DOHH2 (cell line): ENCODE measurements at regions not wholly inside any gene's neighbourhood (a gene's known extent, or its start where the extent isn't known, plus 50 kb on each side); places are given as distances from the start of the nearest gene placed in this dataset.

Experiments
- H3F3A ChIP-seq: fragments of 200-600 bp; sonication (generic), shearing (Covaris generic); 2 replicates; pipeline ENCODE4 v1.6.0; 2016; ENCODE audit warnings: antibody characterized with exemption, mild to moderate bottlenecking; ENCODE audit not compliant: control insufficient read depth, insufficient read depth
- H3K27ac ChIP-seq: fragments of 200-600 bp; sonication (generic); 2 replicates; pipeline ENCODE4 v1.5.1; 2014; ENCODE audit warnings: low read depth, mild to moderate bottlenecking, low read length, moderate library complexity
- H3K27me3 ChIP-seq: fragments of 200-600 bp; sonication (generic); 2 replicates; pipeline ENCODE4 v1.6.1; 2014; ENCODE audit warnings: mild to moderate bottlenecking, low read length, mixed read lengths; ENCODE audit not compliant: control insufficient read depth
- H3K36me3 ChIP-seq: fragments of 200-600 bp; sonication (generic); 2 replicates; pipeline ENCODE4 v1.6.1; 2014; ENCODE audit warnings: mild to moderate bottlenecking, low read length, moderate library complexity, mixed read lengths; ENCODE audit not compliant: control insufficient read depth
- H3K4me1 ChIP-seq: fragments of 200-600 bp; sonication (generic); 2 replicates; pipeline ENCODE4 v1.6.1; 2014; ENCODE audit warnings: mild to moderate bottlenecking, low read length, mixed read lengths; ENCODE audit not compliant: control insufficient read depth
- H3K4me2 ChIP-seq: fragments of 200-600 bp; sonication (generic); 2 replicates; pipeline ENCODE4 v1.6.0; 2014; ENCODE audit warnings: mild to moderate bottlenecking, low read length, moderate library complexity
- H3K4me3 ChIP-seq: fragments of 200-600 bp; sonication (generic); 2 replicates; pipeline ENCODE4 v1.5.1; 2014; ENCODE audit warnings: mild to moderate bottlenecking, low read length, mixed read lengths
- H3K79me2 ChIP-seq: fragments of 200-600 bp; sonication (generic); 2 replicates; pipeline ENCODE4 v1.6.1; 2014; ENCODE audit warnings: mild to moderate bottlenecking, low read length, mixed read lengths; ENCODE audit not compliant: control insufficient read depth
- H3K9me2 ChIP-seq: fragments of 200-600 bp; sonication (generic); replicated peaks from 2 replicates; pipeline ENCODE4 v1.6.1; 2014; ENCODE audit warnings: mild to moderate bottlenecking, low read length, mixed read lengths; ENCODE audit not compliant: control insufficient read depth
- H3K9me3 ChIP-seq: fragments of 200-600 bp; sonication (generic); 2 replicates; pipeline ENCODE4 v1.6.1; 2014; ENCODE audit warnings: antibody characterized with exemption, low read length, mixed read lengths; ENCODE audit not compliant: control insufficient read depth, insufficient read depth
- H4K20me1 ChIP-seq: fragments of 200-600 bp; sonication (generic); 2 replicates; pipeline ENCODE4 v1.6.0; 2014; ENCODE audit warnings: low read depth, mild to moderate bottlenecking, antibody characterized with exemption, low read length, moderate library complexity; ENCODE audit not compliant: control insufficient read depth, insufficient read depth
- CTCF ChIP-seq: fragments of 200-600 bp; sonication (generic); IDR thresholded peaks from one replicate; pipeline ENCODE4 v1.5.1; 2014; ENCODE audit warnings: antibody characterized with exemption, mild to moderate bottlenecking, low read depth, low read length; ENCODE audit not compliant: poor library complexity, severe bottlenecking
- EZH2phosphoT487 ChIP-seq: fragments of 200-600 bp; sonication (generic); IDR thresholded peaks from 2 replicates; pipeline ENCODE4 v1.6.1; 2017; ENCODE audit warnings: borderline replicate concordance, mild to moderate bottlenecking, antibody characterized with exemption, low read length, moderate library complexity, mixed read lengths

GRCh38 chr2:187232749-187233148, 215.3 kb downstream of the CALCRL start:
- no peak overlapping the region for H3K27ac ChIP-seq
- no peak overlapping the region for H3K4me2 ChIP-seq
- H3K9me3 ChIP-seq: no peaks in the 10 kb centered on the region
- TF ChIP-seq EZH2phosphoT487 (no peak), CTCF (no peak)
- H4K20me1 ChIP-seq: no peaks in the 10 kb centered on the region
- H3K27me3 ChIP-seq: no peaks in the 10 kb centered on the region
- H3K9me2 ChIP-seq: no peaks in the 10 kb centered on the region
- no peak overlapping the region for H3K4me3 ChIP-seq
- H3K4me1 ChIP-seq: no peaks in the 10 kb centered on the region
- no peaks in the 10 kb centered on the region for H3F3A ChIP-seq
- no peaks in the 10 kb centered on the region for H3K36me3 ChIP-seq
- no peaks in the 10 kb centered on the region for H3K79me2 ChIP-seq

GRCh38 chr2:187230088-187230487, 218.0 kb downstream of the CALCRL start:
- Histone ChIP-seq H3K9me2 (no peaks in the 10 kb centered on the region), H3F3A (no peaks in the 10 kb centered on the region), H3K79me2 (no peaks in the 10 kb centered on the region), H3K4me3 (no peak overlapping the region), H3K36me3 (no peaks in the 10 kb centered on the region), H3K27me3 (no peaks in the 10 kb centered on the region), H3K4me1 (no peaks in the 10 kb centered on the region), H4K20me1 (no peaks in the 10 kb centered on the region), H3K9me3 (no peaks in the 10 kb centered on the region), H3K4me2 (no peak overlapping the region), H3K27ac (no peak overlapping the region)
- TF ChIP-seq CTCF (no peak), EZH2phosphoT487 (no peak)

GRCh38 chr2:187228986-187229385, 219.1 kb downstream of the CALCRL start:
- no peaks in the 10 kb centered on the region for H3K4me1 ChIP-seq
- no peaks in the 10 kb centered on the region for H3K9me2 ChIP-seq
- H3K4me3 ChIP-seq: no peak overlapping the region
- H3F3A ChIP-seq: no peaks in the 10 kb centered on the region
- H3K36me3 ChIP-seq: no peaks in the 10 kb centered on the region
- TF ChIP-seq EZH2phosphoT487 (no peak), CTCF (no peak)
- H3K27ac ChIP-seq: no peak overlapping the region
- no peak overlapping the region for H3K4me2 ChIP-seq
- no peaks in the 10 kb centered on the region for H3K9me3 ChIP-seq
- no peaks in the 10 kb centered on the region for H3K79me2 ChIP-seq
- no peaks in the 10 kb centered on the region for H4K20me1 ChIP-seq
- H3K27me3 ChIP-seq: no peaks in the 10 kb centered on the region

GRCh38 chr2:187224989-187225388, 223.1 kb downstream of the CALCRL start:
- Histone ChIP-seq H3K9me2 (no peaks in the 10 kb centered on the region), H3K27ac (no peak overlapping the region), H3K79me2 (no peaks in the 10 kb centered on the region), H4K20me1 (no peaks in the 10 kb centered on the region), H3K4me2 (no peak overlapping the region), H3K4me3 (no peak overlapping the region), H3K4me1 (no peaks in the 10 kb centered on the region), H3K27me3 (no peaks in the 10 kb centered on the region), H3F3A (no peaks in the 10 kb centered on the region), H3K36me3 (no peaks in the 10 kb centered on the region), H3K9me3 (no peaks in the 10 kb centered on the region)
- TF ChIP-seq CTCF (no peak), EZH2phosphoT487 (no peak)
